HL-60 (cell line): ENCODE measurements at regions not wholly inside any gene's neighbourhood (a gene's known extent, or its start where the extent isn't known, plus 50 kb on each side); places are given as distances from the start of the nearest gene placed in this dataset.

ENCODE experiments used
- DNase-seq, 2 experiments: peaks; one replicate each; pipeline ENCODE4 v3.0.0-alpha.2; 2010 to 2020; ENCODE audit warnings: low read depth in 1 of 2, low spot score in 1 of 2
- H3K27ac ChIP-seq: fragments of 250-450 bp; sonication (Bioruptor Pico); replicated peaks from 2 replicates; pipeline ENCODE4 v1.5.1; 2020; ENCODE audit warnings: mild to moderate bottlenecking, moderate library complexity
- H3K27me3 ChIP-seq: fragments of 250-450 bp; sonication (Bioruptor Pico); 2 replicates; pipeline ENCODE4 v1.5.1; 2021; ENCODE audit warnings: mild to moderate bottlenecking, moderate library complexity; ENCODE audit not compliant: insufficient read depth, poor library complexity, severe bottlenecking
- H3K4me3 ChIP-seq: replicated peaks from 2 replicates; pipeline ENCODE4 v1.5.1; 2011; ENCODE audit warnings: mild to moderate bottlenecking, control low read depth, low read length; ENCODE audit not compliant: insufficient read depth
- CTCF ChIP-seq: IDR thresholded peaks from one replicate; pipeline ENCODE4 v1.5.1; 2011; ENCODE audit warnings: low read length, control low read depth, inconsistent platforms; ENCODE audit not compliant: insufficient read depth
- GABPA ChIP-seq: IDR thresholded peaks from 2 replicates; pipeline ENCODE4 v1.6.1; 2012; ENCODE audit warnings: low read depth
- POLR2AphosphoS5 ChIP-seq: IDR thresholded peaks from 2 replicates; pipeline ENCODE4 v1.6.1; 2012; ENCODE audit warnings: low read depth
- REST ChIP-seq: IDR thresholded peaks from 2 replicates; pipeline ENCODE4 v1.6.1; 2012; ENCODE audit warnings: low read depth; ENCODE audit not compliant: insufficient replicate concordance
- SPI1 ChIP-seq: IDR thresholded peaks from 2 replicates; pipeline ENCODE4 v1.6.1; 2012; ENCODE audit warnings: low read depth, mild to moderate bottlenecking, borderline replicate concordance

GRCh38 chr4:74675673-74676279 lies 118.5 kb downstream of the BTC start:
- peak; percentile 20 to 28 for DNase-seq

GRCh38 chr4:74682567-74683359 lies 111.6 kb downstream of the BTC start:
- peak; percentile 73; the same call in 1 of the 2 replicates for TF ChIP-seq SPI1
- TF ChIP-seq GABPA = no peak
- no peak for TF ChIP-seq POLR2AphosphoS5
- TF ChIP-seq REST = peak; percentile 45
- TF ChIP-seq CTCF = no peak
- no peak overlapping the region for H3K4me3 ChIP-seq
- H3K27ac ChIP-seq = no peak overlapping the region
- no peaks in the 10 kb centered on the region for H3K27me3 ChIP-seq
- DNase-seq = peak in 1 of 2 experiments; percentile 21

More at GRCh38 chr4:74675673-74676279, 118.5 kb downstream of the BTC start:
- no peak overlapping the region for H3K27ac ChIP-seq
- H3K27me3 ChIP-seq = no peaks in the 10 kb centered on the region
- peak; percentile 76 for TF ChIP-seq CTCF
- no peak for TF ChIP-seq REST
- H3K4me3 ChIP-seq = no peak overlapping the region

GRCh38 chr4:74692972-74693371 lies 101.4 kb downstream of the BTC start:
- TF ChIP-seq POLR2AphosphoS5 = no peak
- TF ChIP-seq REST = no peak
- TF ChIP-seq SPI1 = no peak
- no peak for TF ChIP-seq GABPA
- no peak for TF ChIP-seq CTCF
- no peak for DNase-seq
- no peak overlapping the region for H3K27ac ChIP-seq
- H3K4me3 ChIP-seq = no peak overlapping the region
- H3K27me3 ChIP-seq = no peaks in the 10 kb centered on the region
